Loucy (cell line): ENCODE measurements at regions not wholly inside any gene's neighbourhood (a gene's known extent, or its start where the extent isn't known, plus 50 kb on each side); places are given as distances from the start of the nearest gene placed in this dataset.

ENCODE experiments used
- H2AFZ ChIP-seq: fragments of 200-600 bp; sonication (generic); 2 replicates; pipeline ENCODE4 v1.6.0; 2016; ENCODE audit warnings: antibody characterized with exemption, mild to moderate bottlenecking, low read length, moderate library complexity
- H3F3A ChIP-seq: fragments of 200-600 bp; 2 replicates; pipeline ENCODE4 v1.6.0; 2016; ENCODE audit warnings: antibody characterized with exemption, low read depth, mild to moderate bottlenecking
- H3K27me3 ChIP-seq: fragments of 200-600 bp; sonication (generic); 2 replicates; pipeline ENCODE4 v1.6.1; 2014; ENCODE audit warnings: low read length, mild to moderate bottlenecking; ENCODE audit not compliant: insufficient read depth, poor library complexity, severe bottlenecking
- H3K36me3 ChIP-seq: fragments of 200-600 bp; sonication (generic); 2 replicates; pipeline ENCODE4 v1.6.1; 2016; ENCODE audit warnings: low read length; ENCODE audit not compliant: insufficient read depth
- H3K4me1 ChIP-seq: fragments of 200-600 bp; sonication (generic); 2 replicates; pipeline ENCODE4 v1.5.1; 2014; ENCODE audit warnings: low read length, mild to moderate bottlenecking; ENCODE audit not compliant: insufficient read depth, poor library complexity, severe bottlenecking
- H3K4me2 ChIP-seq: fragments of 200-600 bp; sonication (generic); 2 replicates; pipeline ENCODE4 v1.6.0; 2014; ENCODE audit warnings: antibody characterized with exemption, low read length, low read depth, mild to moderate bottlenecking; ENCODE audit not compliant: poor library complexity, severe bottlenecking
- H3K4me3 ChIP-seq: fragments of 200-600 bp; sonication (generic); 2 replicates; pipeline ENCODE4 v1.5.1; 2014; ENCODE audit warnings: low read length, mild to moderate bottlenecking, mixed read lengths; ENCODE audit not compliant: poor library complexity, severe bottlenecking
- H3K79me2 ChIP-seq: fragments of 200-600 bp; sonication (generic); 2 replicates; pipeline ENCODE4 v1.6.1; 2014; ENCODE audit warnings: low read length; ENCODE audit not compliant: insufficient read depth
- H3K9ac ChIP-seq: fragments of 200-600 bp; sonication (generic); 2 replicates; pipeline ENCODE4 v1.6.0; 2014; ENCODE audit warnings: mild to moderate bottlenecking, low read depth, low read length, moderate library complexity; ENCODE audit not compliant: poor library complexity, severe bottlenecking
- H3K9me2 ChIP-seq: fragments of 200-600 bp; sonication (generic); replicated peaks from 2 replicates; pipeline ENCODE4 v1.6.1; 2016; ENCODE audit warnings: low read depth, low read length, mixed read lengths
- H3K9me3 ChIP-seq: fragments of 200-600 bp; sonication (generic); 2 replicates; pipeline ENCODE4 v1.6.1; 2014; ENCODE audit warnings: mild to moderate bottlenecking, antibody characterized with exemption, low read length, low read depth; ENCODE audit not compliant: insufficient read depth
- H4K20me1 ChIP-seq: fragments of 200-600 bp; sonication (generic); 2 replicates; pipeline ENCODE4 v1.6.0; 2014; ENCODE audit warnings: antibody characterized with exemption, low read length, mild to moderate bottlenecking; ENCODE audit not compliant: insufficient read depth, poor library complexity, severe bottlenecking
- EZH2phosphoT487 ChIP-seq: fragments of 200-600 bp; IDR thresholded peaks from 2 replicates; pipeline ENCODE4 v1.6.1; 2018; ENCODE audit warnings: antibody characterized with exemption, mild to moderate bottlenecking, moderate library complexity, borderline replicate concordance
- TF ChIP-seq, protein P1 (sequence below): fragments of 200-600 bp; sonication (generic); conservative IDR thresholded peaks from 2 replicates; pipeline ENCODE4 v1.5.1; 2014; ENCODE audit warnings: mild to moderate bottlenecking, antibody characterized with exemption, low read length

DNA sequence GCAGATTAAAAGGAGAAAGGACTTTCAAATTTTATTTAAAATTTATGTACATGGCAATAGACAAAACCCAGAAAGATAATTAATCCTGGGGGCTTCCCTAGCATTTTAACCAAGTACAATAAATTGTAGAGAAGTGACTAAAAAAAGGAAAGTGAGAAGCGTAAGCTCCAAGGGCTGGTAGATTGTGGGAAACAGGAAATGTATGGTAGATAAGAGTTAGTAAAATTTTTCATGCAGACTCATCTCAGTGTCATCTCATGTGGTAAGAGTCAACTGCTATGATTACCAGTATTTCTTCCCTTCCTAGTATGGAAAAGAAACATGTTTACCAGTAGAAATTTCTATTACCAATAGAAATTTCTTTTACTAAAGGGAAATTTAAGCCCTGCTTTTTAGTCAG, 464.3 kb upstream of the AGTR1 start:
- Histone ChIP-seq H3K4me1 (peaks cover 17% of the 10 kb centered on the region), H4K20me1 (no peaks in the 10 kb centered on the region), H3F3A (no peaks in the 10 kb centered on the region), H3K4me2 (peak overlapping the region; percentile 5), H3K9me2 (no peaks in the 10 kb centered on the region), H3K4me3 (no peak overlapping the region), H3K36me3 (no peaks in the 10 kb centered on the region), H3K79me2 (no peaks in the 10 kb centered on the region), H2AFZ (no peak overlapping the region), H3K9ac (no peak overlapping the region), H3K9me3 (no peaks in the 10 kb centered on the region), H3K27me3 (no peaks in the 10 kb centered on the region)
- TF ChIP-seq, protein P1, sequence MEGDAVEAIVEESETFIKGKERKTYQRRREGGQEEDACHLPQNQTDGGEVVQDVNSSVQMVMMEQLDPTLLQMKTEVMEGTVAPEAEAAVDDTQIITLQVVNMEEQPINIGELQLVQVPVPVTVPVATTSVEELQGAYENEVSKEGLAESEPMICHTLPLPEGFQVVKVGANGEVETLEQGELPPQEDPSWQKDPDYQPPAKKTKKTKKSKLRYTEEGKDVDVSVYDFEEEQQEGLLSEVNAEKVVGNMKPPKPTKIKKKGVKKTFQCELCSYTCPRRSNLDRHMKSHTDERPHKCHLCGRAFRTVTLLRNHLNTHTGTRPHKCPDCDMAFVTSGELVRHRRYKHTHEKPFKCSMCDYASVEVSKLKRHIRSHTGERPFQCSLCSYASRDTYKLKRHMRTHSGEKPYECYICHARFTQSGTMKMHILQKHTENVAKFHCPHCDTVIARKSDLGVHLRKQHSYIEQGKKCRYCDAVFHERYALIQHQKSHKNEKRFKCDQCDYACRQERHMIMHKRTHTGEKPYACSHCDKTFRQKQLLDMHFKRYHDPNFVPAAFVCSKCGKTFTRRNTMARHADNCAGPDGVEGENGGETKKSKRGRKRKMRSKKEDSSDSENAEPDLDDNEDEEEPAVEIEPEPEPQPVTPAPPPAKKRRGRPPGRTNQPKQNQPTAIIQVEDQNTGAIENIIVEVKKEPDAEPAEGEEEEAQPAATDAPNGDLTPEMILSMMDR = no peak
- no peak for TF ChIP-seq EZH2phosphoT487

DNA sequence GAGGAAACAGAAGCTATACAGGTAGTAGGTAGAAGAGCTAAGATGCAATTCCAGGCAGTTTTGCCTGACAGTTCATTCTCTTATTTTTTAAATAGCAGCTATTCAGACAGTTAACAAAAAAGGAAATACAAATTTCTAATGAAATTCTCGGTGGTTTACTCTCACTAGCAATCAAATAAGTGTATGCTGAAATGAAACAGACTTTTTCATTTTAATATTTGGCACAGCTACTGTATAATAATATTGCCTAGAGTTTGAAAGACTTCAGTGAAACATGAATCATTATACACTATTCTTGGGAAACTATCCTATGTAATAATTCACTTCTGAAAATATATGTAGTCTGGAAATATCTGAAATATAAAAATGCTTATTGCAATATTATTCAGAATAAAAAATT, 463.2 kb upstream of the AGTR1 start:
- no peaks in the 10 kb centered on the region for H3K27me3 ChIP-seq

DNA sequence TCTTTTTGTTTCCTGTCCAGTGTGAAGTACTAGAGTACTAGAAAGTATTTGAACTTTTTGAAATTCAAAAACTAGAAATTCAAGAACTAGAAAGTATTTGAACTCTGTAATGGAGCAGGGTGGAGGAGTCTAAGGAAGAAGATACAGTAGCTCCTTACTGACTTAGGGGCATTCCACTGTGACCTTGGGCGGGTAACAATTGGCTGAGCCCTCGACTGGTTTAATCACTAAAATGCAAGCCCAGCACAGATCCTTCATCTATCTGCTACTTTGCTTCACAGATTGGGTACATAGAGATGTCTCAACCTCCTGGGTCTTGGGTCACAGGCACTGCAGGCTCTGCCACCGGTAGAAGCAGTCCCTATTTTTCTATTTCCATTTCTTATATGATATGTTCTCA, 462.1 kb upstream of the AGTR1 start:
- Histone ChIP-seq H3K4me3 (no peak overlapping the region), H3K9ac (no peak overlapping the region), H2AFZ (no peak overlapping the region), H3K9me3 (no peaks in the 10 kb centered on the region), H3K36me3 (no peaks in the 10 kb centered on the region), H3K4me2 (no peak overlapping the region), H4K20me1 (no peaks in the 10 kb centered on the region), H3F3A (no peaks in the 10 kb centered on the region), H3K9me2 (no peaks in the 10 kb centered on the region), H3K79me2 (no peaks in the 10 kb centered on the region), H3K4me1 (peaks cover 11% of the 10 kb centered on the region), H3K27me3 (no peaks in the 10 kb centered on the region)
- no peak for TF ChIP-seq EZH2phosphoT487
- TF ChIP-seq, protein P1 = no peak

More for the DNA sequence above, 463.2 kb upstream of the AGTR1 start:
- Histone ChIP-seq H3K9me2 (no peaks in the 10 kb centered on the region), H3K4me1 (peaks cover 11% of the 10 kb centered on the region), H2AFZ (no peak overlapping the region), H3K9ac (no peak overlapping the region), H4K20me1 (no peaks in the 10 kb centered on the region), H3K4me2 (no peak overlapping the region), H3K79me2 (no peaks in the 10 kb centered on the region), H3K4me3 (no peak overlapping the region), H3K9me3 (no peaks in the 10 kb centered on the region), H3F3A (no peaks in the 10 kb centered on the region), H3K36me3 (no peaks in the 10 kb centered on the region)
- TF ChIP-seq, protein P1 = no peak
- TF ChIP-seq EZH2phosphoT487 = no peak
